ENCODE measurements at regions not wholly inside any gene's neighbourhood (a gene's known extent, or its start where the extent isn't known, plus 50 kb on each side); places are given as distances from the start of the nearest gene placed in this dataset.

DNA sequence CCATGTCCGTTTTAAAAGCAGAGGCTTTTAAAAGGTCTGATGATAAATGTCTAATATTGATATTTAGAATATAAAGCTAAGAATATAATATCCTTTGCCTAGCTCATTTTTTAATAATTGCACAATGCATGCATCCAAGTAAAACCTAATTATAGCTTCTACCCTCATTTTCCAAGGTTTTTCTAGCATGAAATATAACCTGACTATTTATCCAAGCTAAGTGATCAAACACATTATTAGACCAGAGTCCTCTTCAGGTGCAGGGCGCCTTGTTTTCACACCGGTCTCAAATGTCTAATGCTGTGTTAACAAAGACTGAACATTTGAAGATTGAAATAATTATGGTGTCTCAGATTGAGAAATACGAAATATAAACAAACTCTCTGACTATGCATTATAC lies 648.9 kb upstream of the CXADR start:
- no peak overlapping the region for H3K27ac ChIP-seq (ENCODE audit: low read length)
- no peaks in the 10 kb centered on the region for H3K36me3 ChIP-seq (ENCODE audit: control insufficient read depth in 2 of 2, insufficient read depth in 2 of 2, low read length in 2 of 2)
- H3K4me3 ChIP-seq (ENCODE audit: low read length in 2 of 2), result no peak overlapping the region
- no peak overlapping the region for H3K9ac ChIP-seq (ENCODE audit: low read length in 2 of 2)
- H3K9me3 ChIP-seq (ENCODE audit: control insufficient read depth in 2 of 2, low read length in 2 of 2), result no peaks in the 10 kb centered on the region
- no peaks in the 10 kb centered on the region for H3K4me1 ChIP-seq (ENCODE audit: control insufficient read depth, insufficient read depth, low read length)
- no peaks in the 10 kb centered on the region for H3K27me3 ChIP-seq (ENCODE audit: control insufficient read depth in 1 of 2, insufficient read depth in 2 of 2, low read length in 2 of 2)

DNA sequence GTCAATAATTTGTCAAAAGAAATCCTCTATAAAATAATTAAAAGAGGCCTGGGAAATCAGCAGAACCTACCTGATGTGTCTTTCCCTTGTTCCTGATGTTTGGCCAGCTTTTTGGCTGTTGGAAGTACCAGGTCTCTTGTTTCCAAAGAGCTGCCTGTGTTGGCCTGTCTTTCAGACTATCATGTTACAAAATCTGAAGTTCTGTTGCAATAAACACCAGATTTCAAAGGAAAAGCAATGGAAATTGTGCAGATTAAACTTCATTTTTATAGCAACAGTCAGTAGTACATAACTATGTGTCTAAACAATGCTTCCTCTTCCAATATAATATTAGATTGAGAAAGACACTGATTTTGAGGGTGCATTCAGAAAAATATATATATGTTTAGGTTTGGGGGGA lies 647.2 kb upstream of the CXADR start:
- Histone ChIP-seq H3K4me3 (ENCODE audit: low read length in 2 of 2) (no peak overlapping the region), H3K9me3 (ENCODE audit: control insufficient read depth in 2 of 2, low read length in 2 of 2) (no peaks in the 10 kb centered on the region), H3K9ac (ENCODE audit: low read length in 2 of 2) (no peak overlapping the region), H3K4me1 (ENCODE audit: control insufficient read depth, insufficient read depth, low read length) (no peaks in the 10 kb centered on the region), H3K27ac (ENCODE audit: low read length) (no peak overlapping the region), H3K36me3 (ENCODE audit: control insufficient read depth in 2 of 2, insufficient read depth in 2 of 2, low read length in 2 of 2) (no peaks in the 10 kb centered on the region), H3K27me3 (ENCODE audit: control insufficient read depth in 1 of 2, insufficient read depth in 2 of 2, low read length in 2 of 2) (no peaks in the 10 kb centered on the region)

DNA sequence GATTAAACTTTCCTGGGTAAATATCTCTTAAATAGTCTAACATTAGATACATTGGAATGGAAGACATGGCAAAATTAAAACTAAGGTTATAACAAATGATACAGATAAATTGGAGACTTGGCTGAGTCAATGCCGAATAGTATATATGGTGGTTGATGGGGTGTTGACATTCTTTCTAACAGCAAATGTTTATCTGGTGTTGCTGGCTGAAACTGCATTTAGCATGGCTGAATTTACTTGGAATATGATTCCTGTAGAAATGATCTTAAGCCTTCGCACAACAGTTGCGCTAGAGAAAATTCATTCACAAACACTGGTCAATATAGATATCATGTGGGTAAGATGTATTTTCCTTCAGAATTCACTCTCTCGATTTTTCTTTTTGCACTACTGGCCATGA lies 646.0 kb upstream of the CXADR start:
- no peaks in the 10 kb centered on the region for H3K9me3 ChIP-seq (ENCODE audit: control insufficient read depth in 2 of 2, low read length in 2 of 2)
- no peak overlapping the region for H3K4me3 ChIP-seq (ENCODE audit: low read length in 2 of 2)
- H3K4me1 ChIP-seq (ENCODE audit: control insufficient read depth, insufficient read depth, low read length), result no peaks in the 10 kb centered on the region
- H3K36me3 ChIP-seq (ENCODE audit: control insufficient read depth in 2 of 2, insufficient read depth in 2 of 2, low read length in 2 of 2), result no peaks in the 10 kb centered on the region
- no peak overlapping the region for H3K27ac ChIP-seq (ENCODE audit: low read length)
- H3K9ac ChIP-seq (ENCODE audit: low read length in 2 of 2), result no peak overlapping the region
- no peaks in the 10 kb centered on the region for H3K27me3 ChIP-seq (ENCODE audit: control insufficient read depth in 1 of 2, insufficient read depth in 2 of 2, low read length in 2 of 2)

DNA sequence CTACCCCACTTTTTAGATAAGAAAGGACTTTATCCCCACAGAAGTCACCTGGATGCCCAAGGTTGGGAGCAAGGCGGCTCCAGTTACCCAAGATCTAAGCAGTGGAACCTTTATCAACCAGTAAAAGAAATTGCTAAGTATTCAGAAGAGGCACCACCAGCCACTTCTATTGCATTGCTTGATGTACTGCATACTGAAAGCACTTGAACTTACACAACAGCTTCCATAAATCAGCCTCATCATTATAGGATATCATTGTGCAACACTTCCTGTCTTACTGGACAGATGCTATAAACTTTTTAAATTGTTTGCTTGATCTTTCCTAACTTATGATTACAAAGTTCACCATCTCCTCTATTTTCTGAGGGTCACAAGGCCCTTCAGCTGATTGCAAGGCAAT lies 642.7 kb upstream of the CXADR start:
- no peaks in the 10 kb centered on the region for H3K27me3 ChIP-seq (ENCODE audit: control insufficient read depth in 1 of 2, insufficient read depth in 2 of 2, low read length in 2 of 2)
- H3K4me3 ChIP-seq (ENCODE audit: low read length in 2 of 2), result no peak overlapping the region
- H3K36me3 ChIP-seq (ENCODE audit: control insufficient read depth in 2 of 2, insufficient read depth in 2 of 2, low read length in 2 of 2), result no peaks in the 10 kb centered on the region
- no peak overlapping the region for H3K9ac ChIP-seq (ENCODE audit: low read length in 2 of 2)
- no peak overlapping the region for H3K27ac ChIP-seq (ENCODE audit: low read length)
- no peaks in the 10 kb centered on the region for H3K9me3 ChIP-seq (ENCODE audit: control insufficient read depth in 2 of 2, low read length in 2 of 2)
- H3K4me1 ChIP-seq (ENCODE audit: control insufficient read depth, insufficient read depth, low read length), result no peaks in the 10 kb centered on the region

DNA sequence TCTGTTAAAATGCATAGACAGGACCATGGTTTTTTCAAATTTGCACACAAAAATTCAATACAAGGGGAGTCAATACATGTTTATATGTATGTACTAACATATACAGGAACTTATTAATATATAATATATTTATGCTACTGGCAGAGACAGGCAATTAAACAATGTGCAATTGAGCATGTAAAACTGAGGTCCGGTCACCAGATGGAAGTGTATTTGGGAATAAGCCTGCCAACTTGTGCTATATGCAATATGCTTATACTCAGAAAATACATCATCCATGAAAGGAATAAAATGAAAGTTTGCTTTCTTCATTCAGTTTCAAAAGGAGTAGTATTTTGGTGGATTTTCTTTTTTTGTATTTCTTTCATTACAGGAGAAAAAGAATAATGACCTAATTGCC lies 640.2 kb upstream of the CXADR start:
- no peak overlapping the region for H3K9ac ChIP-seq (ENCODE audit: low read length in 2 of 2)
- H3K27ac ChIP-seq (ENCODE audit: low read length), result no peak overlapping the region
- no peak overlapping the region for H3K4me3 ChIP-seq (ENCODE audit: low read length in 2 of 2)
- no peaks in the 10 kb centered on the region for H3K4me1 ChIP-seq (ENCODE audit: control insufficient read depth, insufficient read depth, low read length)
- H3K27me3 ChIP-seq (ENCODE audit: control insufficient read depth in 1 of 2, insufficient read depth in 2 of 2, low read length in 2 of 2), result no peaks in the 10 kb centered on the region
- H3K9me3 ChIP-seq (ENCODE audit: control insufficient read depth in 2 of 2, low read length in 2 of 2), result no peaks in the 10 kb centered on the region
- no peaks in the 10 kb centered on the region for H3K36me3 ChIP-seq (ENCODE audit: control insufficient read depth in 2 of 2, insufficient read depth in 2 of 2, low read length in 2 of 2)

DNA sequence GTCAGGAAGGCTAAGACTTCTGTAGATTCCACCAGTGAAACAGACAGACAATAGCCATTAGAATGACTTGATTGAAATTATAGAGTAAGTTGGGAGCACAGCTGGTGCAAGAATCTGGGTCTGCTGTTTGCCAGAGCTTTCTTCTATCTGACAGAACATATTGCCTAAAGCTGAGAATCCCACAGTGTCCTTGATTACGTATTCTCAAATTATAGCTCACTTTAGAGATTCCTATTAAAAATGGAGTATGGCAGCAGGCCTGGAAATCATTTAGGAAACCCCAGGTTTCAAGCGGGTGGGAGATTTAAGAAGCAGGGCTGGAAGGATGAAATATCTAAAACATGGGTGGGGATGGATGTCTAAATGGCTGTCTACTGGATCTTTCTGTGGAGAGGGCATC lies 639.7 kb upstream of the CXADR start:
- Histone ChIP-seq H3K27ac (ENCODE audit: low read length) (no peak overlapping the region), H3K4me3 (ENCODE audit: low read length in 2 of 2) (no peak overlapping the region), H3K4me1 (ENCODE audit: control insufficient read depth, insufficient read depth, low read length) (no peaks in the 10 kb centered on the region), H3K9ac (ENCODE audit: low read length in 2 of 2) (no peak overlapping the region), H3K27me3 (ENCODE audit: control insufficient read depth in 1 of 2, insufficient read depth in 2 of 2, low read length in 2 of 2) (no peaks in the 10 kb centered on the region), H3K9me3 (ENCODE audit: control insufficient read depth in 2 of 2, low read length in 2 of 2) (no peaks in the 10 kb centered on the region), H3K36me3 (ENCODE audit: control insufficient read depth in 2 of 2, insufficient read depth in 2 of 2, low read length in 2 of 2) (no peaks in the 10 kb centered on the region)

DNA sequence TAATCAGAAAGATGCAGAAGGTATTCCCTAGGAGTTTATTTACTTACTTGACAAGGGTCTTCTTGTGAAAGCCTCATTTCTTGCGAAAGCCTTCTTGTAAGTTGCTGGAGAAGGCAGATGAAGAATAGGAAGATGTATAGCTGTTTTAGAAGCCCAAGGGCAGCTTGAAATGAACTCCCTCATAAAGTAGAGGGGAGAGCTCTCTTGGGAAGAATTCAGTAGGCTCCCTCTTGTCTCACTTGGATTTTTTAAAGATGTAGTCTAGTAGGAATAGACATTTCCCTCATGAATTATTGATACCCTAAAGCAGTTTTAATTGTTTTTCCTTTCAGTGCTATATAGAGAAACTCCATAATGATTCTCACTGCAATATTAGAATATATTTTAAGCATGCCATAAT lies 639.2 kb upstream of the CXADR start:
- H3K9me3 ChIP-seq (ENCODE audit: control insufficient read depth in 2 of 2, low read length in 2 of 2), result no peaks in the 10 kb centered on the region
- H3K27ac ChIP-seq (ENCODE audit: low read length), result no peak overlapping the region
- no peaks in the 10 kb centered on the region for H3K36me3 ChIP-seq (ENCODE audit: control insufficient read depth in 2 of 2, insufficient read depth in 2 of 2, low read length in 2 of 2)
- H3K27me3 ChIP-seq (ENCODE audit: control insufficient read depth in 1 of 2, insufficient read depth in 2 of 2, low read length in 2 of 2), result no peaks in the 10 kb centered on the region
- H3K4me1 ChIP-seq (ENCODE audit: control insufficient read depth, insufficient read depth, low read length), result no peaks in the 10 kb centered on the region
- H3K9ac ChIP-seq (ENCODE audit: low read length in 2 of 2), result no peak overlapping the region
- H3K4me3 ChIP-seq (ENCODE audit: low read length in 2 of 2), result no peak overlapping the region

DNA sequence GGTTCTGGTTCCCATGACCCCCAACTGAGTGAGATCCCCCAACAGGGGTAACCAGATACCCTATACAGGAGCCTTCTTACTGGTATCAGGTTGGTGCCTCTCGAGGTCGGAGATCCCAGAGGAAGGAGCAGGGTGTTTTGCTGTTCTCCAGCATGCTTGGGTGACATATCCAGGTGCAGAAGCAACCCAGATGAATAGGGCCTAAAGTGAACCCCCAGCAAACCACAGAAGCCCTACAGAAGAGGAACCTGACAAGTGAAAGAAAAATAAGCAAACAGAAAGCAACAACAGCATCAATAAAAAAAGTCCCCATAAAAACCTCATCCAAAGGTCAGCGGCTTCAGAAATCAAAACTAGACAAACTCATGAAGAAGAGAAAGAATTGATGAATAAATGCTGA lies 633.4 kb upstream of the CXADR start:
- no peaks in the 10 kb centered on the region for H3K36me3 ChIP-seq (ENCODE audit: control insufficient read depth in 2 of 2, insufficient read depth in 2 of 2, low read length in 2 of 2)

DNA sequence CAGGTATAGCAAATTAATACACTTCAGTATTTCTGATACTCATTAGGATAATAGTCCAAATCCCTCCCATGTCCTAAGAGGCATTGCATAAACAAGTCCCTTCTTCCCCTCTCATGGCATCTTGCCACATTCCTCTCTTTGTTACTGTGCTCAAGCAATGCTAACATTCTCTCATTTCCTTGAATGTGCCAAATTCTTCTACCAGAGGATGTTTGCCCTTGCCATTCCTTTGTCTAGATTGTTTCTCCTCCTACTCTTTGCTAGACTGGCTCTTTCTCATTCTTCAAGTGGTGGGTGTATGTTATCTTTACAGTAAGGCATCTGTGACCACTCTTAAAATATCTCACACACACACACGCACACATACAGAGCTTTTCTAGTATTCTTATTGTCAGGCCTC lies 621.0 kb upstream of the CXADR start:
- H3K27me3 ChIP-seq (ENCODE audit: control insufficient read depth in 1 of 2, insufficient read depth in 2 of 2, low read length in 2 of 2), result no peaks in the 10 kb centered on the region
- H3K9ac ChIP-seq (ENCODE audit: low read length in 2 of 2), result no peak overlapping the region
- no peak overlapping the region for H3K4me3 ChIP-seq (ENCODE audit: low read length in 2 of 2)
- no peak overlapping the region for H3K27ac ChIP-seq (ENCODE audit: low read length)
- H3K4me1 ChIP-seq (ENCODE audit: control insufficient read depth, insufficient read depth, low read length), result no peaks in the 10 kb centered on the region
- H3K36me3 ChIP-seq (ENCODE audit: control insufficient read depth in 2 of 2, insufficient read depth in 2 of 2, low read length in 2 of 2), result no peaks in the 10 kb centered on the region
- no peaks in the 10 kb centered on the region for H3K9me3 ChIP-seq (ENCODE audit: control insufficient read depth in 2 of 2, low read length in 2 of 2)

More for the DNA sequence above, 633.4 kb upstream of the CXADR start:
- no peaks in the 10 kb centered on the region for H3K27me3 ChIP-seq (ENCODE audit: control insufficient read depth in 1 of 2, insufficient read depth in 2 of 2, low read length in 2 of 2)
- H3K9me3 ChIP-seq (ENCODE audit: control insufficient read depth in 2 of 2, low read length in 2 of 2), result no peaks in the 10 kb centered on the region
- H3K27ac ChIP-seq (ENCODE audit: low read length), result no peak overlapping the region
- no peak overlapping the region for H3K9ac ChIP-seq (ENCODE audit: low read length in 2 of 2)
- H3K4me1 ChIP-seq (ENCODE audit: control insufficient read depth, insufficient read depth, low read length), result no peaks in the 10 kb centered on the region
- H3K4me3 ChIP-seq (ENCODE audit: low read length in 2 of 2), result no peak overlapping the region

DNA sequence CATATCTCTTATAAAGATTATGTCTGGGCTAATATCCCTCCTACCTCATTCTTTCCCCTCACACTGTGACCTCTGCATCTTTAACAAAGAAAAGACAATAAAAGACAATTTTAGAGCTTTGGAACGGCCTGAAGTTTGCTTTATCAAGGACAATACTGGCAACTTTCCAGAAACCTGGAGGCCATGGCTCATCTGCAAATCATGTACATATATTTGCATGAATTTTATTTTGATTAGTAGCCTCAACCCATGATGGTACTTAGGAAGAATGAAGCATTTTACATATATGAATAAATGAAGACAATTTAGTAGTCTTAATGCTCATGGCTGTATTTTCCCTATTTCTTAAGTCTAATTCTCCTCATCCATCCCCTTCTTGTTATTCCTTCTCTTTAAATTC lies 612.2 kb upstream of the CXADR start:
- no peak overlapping the region for H3K27ac ChIP-seq (ENCODE audit: low read length)
- H3K27me3 ChIP-seq (ENCODE audit: control insufficient read depth in 1 of 2, insufficient read depth in 2 of 2, low read length in 2 of 2), result no peaks in the 10 kb centered on the region
- no peak overlapping the region for H3K4me3 ChIP-seq (ENCODE audit: low read length in 2 of 2)
- no peak overlapping the region for H3K9ac ChIP-seq (ENCODE audit: low read length in 2 of 2)
- no peaks in the 10 kb centered on the region for H3K9me3 ChIP-seq (ENCODE audit: control insufficient read depth in 2 of 2, low read length in 2 of 2)
- no peaks in the 10 kb centered on the region for H3K36me3 ChIP-seq (ENCODE audit: control insufficient read depth in 2 of 2, insufficient read depth in 2 of 2, low read length in 2 of 2)
- no peaks in the 10 kb centered on the region for H3K4me1 ChIP-seq (ENCODE audit: control insufficient read depth, insufficient read depth, low read length)

DNA sequence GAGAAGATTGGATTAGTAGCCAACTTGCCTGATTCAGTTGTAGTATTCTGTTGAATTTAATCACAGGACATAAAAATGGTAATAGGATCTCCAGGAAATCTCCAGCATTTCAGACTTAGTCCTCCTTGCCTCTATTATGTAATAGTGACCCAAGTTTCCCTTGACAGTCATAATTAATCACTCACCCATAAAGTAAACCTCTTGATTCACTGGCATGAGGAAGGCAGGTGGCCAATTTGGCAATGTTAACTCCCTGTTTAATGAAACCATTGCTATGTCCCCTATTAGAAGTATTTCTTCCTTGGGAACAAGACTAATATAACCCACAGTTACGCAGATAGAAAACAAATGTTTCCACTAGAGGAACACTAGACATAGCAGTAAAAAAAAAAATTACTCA lies 604.8 kb upstream of the CXADR start:
- Histone ChIP-seq H3K9ac (ENCODE audit: low read length in 2 of 2) (no peak overlapping the region), H3K27me3 (ENCODE audit: control insufficient read depth in 1 of 2, insufficient read depth in 2 of 2, low read length in 2 of 2) (no peaks in the 10 kb centered on the region), H3K4me1 (ENCODE audit: control insufficient read depth, insufficient read depth, low read length) (no peaks in the 10 kb centered on the region), H3K9me3 (ENCODE audit: control insufficient read depth in 2 of 2, low read length in 2 of 2) (no peaks in the 10 kb centered on the region), H3K27ac (ENCODE audit: low read length) (no peak overlapping the region), H3K36me3 (ENCODE audit: control insufficient read depth in 2 of 2, insufficient read depth in 2 of 2, low read length in 2 of 2) (no peaks in the 10 kb centered on the region), H3K4me3 (ENCODE audit: low read length in 2 of 2) (no peak overlapping the region)
